GM12873 (cell line): ENCODE measurements at regions not wholly inside any gene's neighbourhood (a gene's known extent, or its start where the extent isn't known, plus 50 kb on each side); places are given as distances from the start of the nearest gene placed in this dataset.

Experiments used
- TF ChIP-seq, protein P1 (sequence below): IDR thresholded peaks from 2 replicates; pipeline ENCODE4 v1.5.1; 2012; ENCODE audit warnings: low read depth, mild to moderate bottlenecking, moderate library complexity, low read length, control low read depth; ENCODE audit not compliant: insufficient read depth; ENCODE audit errors: missing control alignments

DNA sequence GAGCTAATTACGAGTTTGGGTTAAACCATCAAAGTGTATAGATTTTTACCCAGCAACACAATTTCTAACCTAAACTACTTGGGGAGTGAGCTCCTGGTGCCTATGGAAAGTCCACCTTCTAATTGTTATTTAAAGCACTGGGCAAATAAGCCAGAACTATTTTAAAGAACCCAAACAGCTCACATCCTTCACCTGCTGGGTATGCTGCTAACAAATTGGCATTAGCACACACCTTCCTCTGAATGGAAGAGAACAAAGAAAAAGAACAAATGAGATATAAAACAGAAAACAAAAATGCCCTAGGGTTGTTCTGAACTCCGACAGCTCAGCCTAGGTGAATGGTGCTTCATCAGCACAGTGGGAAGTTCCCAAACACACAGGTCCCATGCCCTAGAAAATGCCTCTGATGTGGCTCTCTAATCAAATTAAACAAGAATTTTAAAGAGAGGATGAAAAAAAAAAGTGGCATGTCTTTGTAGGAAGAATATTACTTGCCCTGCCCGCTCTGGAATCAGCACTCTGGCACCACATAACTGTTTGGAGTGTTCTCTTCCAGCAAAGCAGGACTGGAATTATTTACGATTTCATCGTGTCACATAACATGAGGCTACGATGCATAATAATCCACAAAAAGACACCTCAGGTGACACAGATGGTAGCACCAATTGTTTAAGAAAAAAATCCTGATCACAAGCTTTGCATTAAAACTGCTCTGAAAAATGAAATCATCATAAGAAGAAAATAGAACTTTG lies 334.4 kb downstream of the GBE1 start:
- TF ChIP-seq, protein P1, sequence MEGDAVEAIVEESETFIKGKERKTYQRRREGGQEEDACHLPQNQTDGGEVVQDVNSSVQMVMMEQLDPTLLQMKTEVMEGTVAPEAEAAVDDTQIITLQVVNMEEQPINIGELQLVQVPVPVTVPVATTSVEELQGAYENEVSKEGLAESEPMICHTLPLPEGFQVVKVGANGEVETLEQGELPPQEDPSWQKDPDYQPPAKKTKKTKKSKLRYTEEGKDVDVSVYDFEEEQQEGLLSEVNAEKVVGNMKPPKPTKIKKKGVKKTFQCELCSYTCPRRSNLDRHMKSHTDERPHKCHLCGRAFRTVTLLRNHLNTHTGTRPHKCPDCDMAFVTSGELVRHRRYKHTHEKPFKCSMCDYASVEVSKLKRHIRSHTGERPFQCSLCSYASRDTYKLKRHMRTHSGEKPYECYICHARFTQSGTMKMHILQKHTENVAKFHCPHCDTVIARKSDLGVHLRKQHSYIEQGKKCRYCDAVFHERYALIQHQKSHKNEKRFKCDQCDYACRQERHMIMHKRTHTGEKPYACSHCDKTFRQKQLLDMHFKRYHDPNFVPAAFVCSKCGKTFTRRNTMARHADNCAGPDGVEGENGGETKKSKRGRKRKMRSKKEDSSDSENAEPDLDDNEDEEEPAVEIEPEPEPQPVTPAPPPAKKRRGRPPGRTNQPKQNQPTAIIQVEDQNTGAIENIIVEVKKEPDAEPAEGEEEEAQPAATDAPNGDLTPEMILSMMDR, result no peak

DNA sequence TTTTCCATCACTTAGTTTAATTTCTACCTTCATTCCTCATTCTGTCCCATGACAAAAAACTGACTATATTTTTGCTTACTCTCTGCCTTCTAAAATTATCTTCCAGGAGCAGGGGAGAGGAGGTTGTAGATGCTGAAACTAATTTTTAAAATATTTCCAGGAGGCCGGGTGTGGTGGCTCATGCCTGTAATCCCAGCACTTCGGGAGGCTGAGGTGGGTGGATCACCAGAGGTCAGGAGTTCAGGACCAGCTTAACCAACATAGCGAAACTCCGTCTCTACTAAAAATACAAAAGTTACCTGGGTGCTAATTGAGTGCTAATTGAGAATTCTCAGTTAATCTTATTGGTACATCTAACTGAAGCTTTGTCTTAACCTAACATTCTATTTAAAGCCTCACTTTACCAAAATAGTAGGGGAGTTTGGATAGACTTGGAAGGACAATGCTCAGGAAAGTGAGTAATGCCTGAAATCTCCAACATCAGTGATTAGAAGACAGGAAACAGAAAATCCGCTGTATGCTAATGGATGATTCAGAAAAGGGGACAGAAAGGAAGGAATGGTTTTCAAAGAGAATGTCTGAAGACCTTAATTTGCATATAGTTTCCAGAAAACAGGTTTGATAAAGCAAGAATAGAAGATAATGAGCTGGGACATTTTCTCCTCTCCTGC lies 336.1 kb downstream of the GBE1 start:
- TF ChIP-seq, protein P1, result no peak

DNA sequence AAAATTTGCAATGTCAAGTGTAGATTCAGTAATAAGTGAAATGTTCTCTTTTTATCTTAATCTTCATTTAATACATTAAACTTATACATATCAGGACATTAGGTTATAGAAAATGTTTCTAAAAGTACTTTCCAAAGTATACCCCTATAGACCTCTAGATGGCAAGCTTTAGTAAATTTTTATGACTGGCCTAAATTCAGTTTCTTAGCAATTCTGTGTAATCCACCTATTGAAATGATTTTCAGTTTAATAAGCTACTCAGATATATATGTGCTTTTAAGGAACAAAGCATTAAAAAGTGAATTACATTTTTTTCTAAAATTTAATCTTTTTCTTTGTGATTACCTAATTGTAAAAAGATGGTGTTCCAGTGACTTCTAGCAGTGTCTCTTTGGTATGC lies 342.2 kb downstream of the GBE1 start:
- TF ChIP-seq, protein P1, result peak; percentile 36

DNA sequence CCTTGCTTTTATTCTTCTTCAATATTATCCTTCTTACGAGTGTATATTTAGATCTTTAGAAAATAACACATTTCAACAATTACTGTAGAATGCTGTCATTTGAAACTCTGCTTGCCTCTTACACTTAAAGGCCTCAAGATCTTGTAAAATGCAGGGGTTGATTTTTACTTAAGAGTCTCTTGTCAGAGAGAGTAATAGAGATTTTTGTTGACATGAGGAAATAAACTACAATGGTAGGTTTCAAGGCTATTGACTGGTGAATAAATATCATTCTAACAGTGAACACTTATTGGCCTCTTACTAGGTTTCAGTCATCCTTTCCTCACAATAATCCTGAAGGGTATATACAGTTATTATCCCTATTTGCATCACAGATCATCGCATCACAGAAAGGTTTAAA lies 344.6 kb downstream of the GBE1 start:
- TF ChIP-seq, protein P1, result no peak

DNA sequence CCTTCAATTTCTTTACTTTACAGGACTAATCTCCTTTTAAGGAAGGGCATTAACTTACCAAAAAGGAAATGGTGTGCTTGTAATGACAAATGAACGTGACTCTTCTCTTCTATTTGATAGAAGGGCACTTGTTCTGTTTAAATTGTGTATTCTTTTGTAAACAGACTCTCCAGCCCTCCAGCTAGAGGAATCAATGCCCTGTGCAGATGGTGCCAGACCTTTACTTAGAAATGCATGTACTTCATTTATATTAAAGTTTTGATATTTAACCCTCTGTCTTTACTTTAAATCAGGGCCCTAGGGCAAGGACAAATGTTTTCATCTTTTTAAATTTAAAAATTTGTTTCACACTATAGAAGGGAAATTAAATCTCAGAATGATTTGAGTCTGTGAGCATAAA lies 355.1 kb downstream of the GBE1 start:
- TF ChIP-seq, protein P1, result no peak

DNA sequence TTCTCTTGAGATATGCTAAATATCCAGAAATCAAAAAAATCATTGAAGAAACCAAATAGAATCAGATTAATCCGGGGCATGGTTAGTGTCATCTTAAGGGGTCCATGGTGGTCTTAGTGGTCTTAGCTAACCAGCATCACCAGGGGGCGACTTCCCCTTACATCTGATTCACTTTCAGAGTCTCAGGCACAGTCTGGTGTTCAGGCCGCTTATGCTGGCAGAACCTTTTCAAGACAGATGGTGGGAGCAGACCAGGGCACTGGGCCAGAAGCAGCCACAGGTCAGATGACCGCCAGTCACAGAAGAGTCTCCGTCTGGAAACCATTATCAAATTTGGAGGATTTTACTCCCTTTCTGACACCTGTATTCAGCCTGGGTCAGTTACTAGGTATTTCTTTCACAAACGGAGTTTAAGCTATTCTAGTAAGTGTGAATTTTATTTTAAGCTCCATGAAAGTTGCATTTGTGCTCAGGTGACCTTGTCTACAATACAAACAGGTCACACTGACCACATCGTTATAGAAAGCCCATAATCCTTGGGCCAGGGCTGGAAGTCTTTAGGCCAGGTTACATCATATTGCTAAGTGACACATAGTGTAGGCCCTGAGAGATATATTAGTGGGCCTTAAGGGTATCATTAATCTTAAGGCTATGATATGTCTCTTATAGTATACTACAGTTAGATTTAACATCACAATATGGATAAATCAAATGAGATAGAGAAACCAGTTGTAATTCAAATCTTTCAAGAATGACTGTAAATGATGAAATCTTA lies 365.5 kb downstream of the GBE1 start:
- TF ChIP-seq, protein P1, result no peak
